Posterior vena cava (tissue), 2 donors: ENCODE measurements at regions not wholly inside any gene's neighbourhood (a gene's known extent, or its start where the extent isn't known, plus 50 kb on each side); places are given as distances from the start of the nearest gene placed in this dataset.

ENCODE experiments used
- DNase-seq: peaks from one replicate; pipeline ENCODE4 v3.0.0-alpha.2; 2020; ENCODE audit warnings: low spot score
- intact Hi-C, 2 donors: fragments of 100-400 bp; cut with DNase I; formaldehyde crosslinking; loops; one replicate each; pipeline versions ENCODE4 v1.14.1 to v1.14.2; 2022 to 2023
- donor health status: DM: yes; HTN: yes; CAD: no.
- donor health status: DM: yes; HTN: yes; CAD: no.

DNA sequence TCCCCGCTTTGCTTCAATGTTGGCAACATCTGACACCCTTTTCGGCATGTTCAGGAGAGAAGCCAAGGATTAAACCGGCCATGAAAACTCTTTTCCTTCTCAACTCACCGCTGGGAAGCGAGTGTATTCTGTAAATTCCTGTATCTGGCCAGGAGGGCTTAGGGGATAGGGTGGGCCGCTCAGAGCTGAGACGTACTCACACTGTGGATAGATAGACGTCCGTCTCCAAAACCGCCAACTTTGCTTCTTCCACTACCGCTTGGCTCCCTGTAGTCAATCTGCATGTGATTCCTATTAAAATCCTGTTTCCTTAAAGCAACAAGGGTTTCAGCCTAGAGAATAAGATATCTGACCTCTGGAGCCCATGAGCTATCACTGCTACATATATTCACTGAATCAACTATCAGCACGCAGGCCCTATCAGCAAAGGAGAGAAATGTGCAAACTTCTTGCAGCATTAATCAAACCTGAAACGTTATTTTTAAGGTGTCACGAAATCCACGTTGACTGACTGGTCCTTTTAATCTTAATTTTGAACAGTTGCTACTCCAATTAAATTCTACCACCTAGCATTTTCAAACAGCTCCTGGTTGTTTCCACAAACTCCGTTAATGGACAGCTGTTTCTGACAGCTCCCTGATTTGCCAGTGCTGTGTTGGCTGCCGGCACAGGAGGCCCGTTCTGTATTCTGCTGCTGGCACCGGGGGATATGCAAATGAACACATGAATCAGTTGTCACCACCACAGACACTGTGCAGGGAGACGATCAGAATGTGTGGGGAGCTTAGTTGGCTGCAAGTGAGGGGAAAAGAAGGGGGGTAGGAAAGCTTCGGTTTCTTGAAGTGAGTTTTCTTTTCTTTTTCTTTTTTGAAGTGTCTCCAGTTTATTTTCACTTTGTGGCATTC, 438.9 kb upstream of the ARRDC4 start:
- intact Hi-C loops, result no loop called here
- DNase-seq, result no peak

GRCh38 chr15:97522347-97522746, 438.2 kb upstream of the ARRDC4 start:
- intact Hi-C loops, result no loop called here
- DNase-seq, result no peak

- intact Hi-C loops, result no loop called here
- DNase-seq, result no peak
Observed at GRCh38 chr15:97525809-97526208, 434.7 kb upstream of the ARRDC4 start.

DNA sequence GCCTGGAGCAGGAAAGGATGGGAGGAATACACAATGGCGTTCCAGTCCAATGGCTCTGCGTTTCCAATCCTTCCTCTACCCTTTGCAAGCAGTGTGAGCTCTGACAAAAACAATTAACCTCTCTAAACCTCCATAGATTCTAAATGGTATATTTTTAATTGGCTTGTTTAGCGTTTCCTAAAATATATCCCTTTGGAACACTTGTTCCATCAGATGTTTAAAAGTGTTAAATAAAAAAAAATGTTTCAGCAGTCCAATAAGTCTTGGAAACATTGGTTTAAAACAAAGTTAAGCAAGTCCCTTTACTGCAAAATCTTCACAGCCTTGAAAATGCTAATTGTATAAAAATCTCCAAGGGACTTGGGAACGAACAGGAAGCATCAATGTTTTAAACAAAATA, 432.3 kb upstream of the ARRDC4 start:
- no peak for DNase-seq
- intact Hi-C loops, result no loop called here

DNA sequence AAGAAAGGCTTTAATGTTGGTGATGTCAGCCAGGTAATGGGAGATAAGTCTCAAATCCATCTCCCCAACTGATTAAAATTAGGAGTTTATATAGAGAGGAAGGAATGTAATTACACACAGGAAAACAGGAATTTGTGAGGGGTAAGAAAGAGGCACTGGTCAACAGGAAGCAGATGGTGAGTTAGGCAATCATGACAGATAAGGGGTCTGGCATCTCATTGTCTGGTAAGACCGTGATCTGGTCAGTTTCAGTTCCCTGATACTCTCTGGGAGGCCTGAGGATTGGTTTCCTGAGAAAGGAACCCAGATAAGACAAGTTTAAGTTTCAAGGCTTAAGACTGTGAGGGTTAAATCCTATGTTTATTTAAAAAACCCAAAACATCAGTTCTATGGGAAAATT, 414.7 kb upstream of the ARRDC4 start:
- intact Hi-C loops, result no loop called here
- DNase-seq, result no peak

DNA sequence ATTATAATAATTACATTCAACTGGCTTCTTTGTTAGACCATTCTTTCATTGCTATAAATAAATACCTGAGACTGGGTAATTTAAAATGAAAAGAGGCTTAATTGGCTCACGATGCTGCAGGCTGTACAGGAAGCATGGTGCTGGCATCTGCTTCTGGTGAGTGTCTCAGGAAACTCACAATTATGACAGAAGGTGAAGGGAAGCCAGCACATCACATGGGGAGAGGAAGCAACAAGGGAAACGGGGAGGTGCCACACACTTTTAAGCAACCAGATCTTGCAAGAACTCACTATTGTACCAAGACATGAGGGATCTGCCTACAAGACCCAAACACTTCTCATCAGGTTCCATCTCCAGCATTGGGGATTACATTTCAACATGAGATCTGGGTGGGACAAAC, 413.1 kb upstream of the ARRDC4 start:
- no peak for DNase-seq
- intact Hi-C loops, result no loop called here

GRCh38 chr15:97561529-97561928, 399.0 kb upstream of the ARRDC4 start:
- DNase-seq, result no peak
- intact Hi-C loops, result loop anchor here in 1 of 2 donors (5.0 kb wide), 1 partner anchor 424 kb away; no protein-coding TSS in a partner anchor

DNA sequence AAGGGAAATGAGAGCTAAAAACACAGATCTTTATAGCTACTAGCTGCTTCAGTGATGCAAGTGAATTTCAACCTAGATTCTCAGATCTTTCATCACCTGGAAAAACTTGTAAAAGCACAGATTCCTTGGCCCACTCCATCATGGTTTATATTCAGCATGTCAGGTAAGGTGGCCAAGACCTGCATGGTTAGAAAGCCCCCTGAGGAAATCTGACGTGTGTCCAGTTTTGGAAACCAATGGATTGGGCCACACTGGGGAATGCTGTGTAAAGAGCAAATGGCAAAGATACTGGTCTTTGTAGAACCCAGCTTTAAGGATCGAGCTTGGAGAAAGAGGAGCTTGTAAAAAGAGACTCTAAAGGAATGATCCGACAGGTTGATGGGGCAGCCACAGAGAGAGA, 397.0 kb upstream of the ARRDC4 start:
- intact Hi-C loops, result loop anchor here in 1 of 2 donors (5.0 kb wide), 1 partner anchor 426 kb away; no protein-coding TSS in a partner anchor

DNA sequence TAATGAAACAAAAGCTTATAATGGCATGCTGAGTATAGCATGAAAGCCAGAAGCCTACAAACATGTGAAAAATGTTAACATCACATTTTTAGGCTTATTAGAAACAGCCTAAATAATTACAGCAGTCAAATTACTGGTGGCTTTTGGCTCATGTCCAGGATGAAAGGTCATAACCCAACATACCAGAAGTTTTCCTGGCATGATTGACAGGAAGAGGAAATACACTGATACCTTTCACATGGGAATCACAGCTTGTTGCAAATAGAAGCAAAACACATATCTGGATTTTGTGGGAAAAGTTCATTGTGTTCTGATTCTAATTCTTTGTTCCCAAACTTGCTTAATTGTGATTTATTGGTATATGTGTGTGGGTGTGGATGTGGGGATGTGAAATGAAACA, 393.5 kb upstream of the ARRDC4 start:
- no peak for DNase-seq
- intact Hi-C loops, result no loop called here

More for the DNA sequence above, 397.0 kb upstream of the ARRDC4 start:
- no peak for DNase-seq

DNA sequence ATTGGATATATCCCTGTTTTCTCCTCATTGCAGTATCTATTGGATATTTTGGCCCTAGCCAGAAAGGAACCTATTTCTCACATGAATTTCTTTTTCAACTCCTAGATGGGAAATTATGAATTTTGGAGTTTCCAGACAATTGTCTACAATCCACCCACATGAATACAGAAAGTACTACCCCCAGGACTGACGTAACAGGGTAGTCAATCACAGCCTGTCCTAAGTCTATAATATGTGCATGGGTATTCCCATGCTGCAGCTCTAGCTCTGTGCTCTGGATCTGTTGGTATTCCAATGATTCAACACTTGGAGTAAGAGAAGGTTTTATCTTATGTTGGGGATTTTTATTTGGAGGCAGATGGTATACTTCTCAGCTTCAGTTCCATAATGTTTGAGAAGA, 393.1 kb upstream of the ARRDC4 start:
- no peak for DNase-seq
- intact Hi-C loops, result no loop called here

DNA sequence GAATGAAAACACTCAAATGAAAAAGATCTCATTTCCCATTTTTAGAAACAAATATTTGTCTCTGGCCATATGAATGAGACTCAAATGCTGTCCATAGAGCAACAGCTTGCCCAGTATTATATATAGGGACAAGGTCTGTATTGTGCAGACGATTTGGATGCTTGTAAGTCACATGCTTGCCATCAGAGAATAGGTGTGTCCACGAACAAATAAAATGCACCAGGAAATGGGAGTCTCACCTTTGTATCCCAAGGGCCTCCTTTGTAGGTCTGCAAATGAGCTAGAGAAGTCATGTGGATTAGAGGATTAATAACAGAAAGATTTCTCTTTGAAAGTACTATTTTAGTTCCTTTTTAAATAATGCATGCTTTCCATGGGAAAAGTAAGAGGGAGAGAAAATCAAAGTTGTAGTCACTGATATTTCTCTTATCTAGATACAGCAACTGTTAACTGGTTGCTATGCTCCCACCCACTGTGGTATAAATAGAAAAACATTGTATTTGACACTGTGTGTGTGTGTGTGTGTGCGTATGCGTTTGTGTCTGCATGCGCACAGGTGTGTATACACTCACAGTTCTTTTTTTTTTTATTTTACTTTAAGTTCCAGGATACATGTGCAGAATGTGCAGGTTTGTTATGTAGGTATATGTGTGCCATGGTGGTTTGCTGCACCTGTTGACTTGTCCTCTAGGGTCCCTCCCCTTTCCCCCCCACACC, 383.4 kb upstream of the ARRDC4 start:
- no peak for DNase-seq
- intact Hi-C loops, result no loop called here

DNA sequence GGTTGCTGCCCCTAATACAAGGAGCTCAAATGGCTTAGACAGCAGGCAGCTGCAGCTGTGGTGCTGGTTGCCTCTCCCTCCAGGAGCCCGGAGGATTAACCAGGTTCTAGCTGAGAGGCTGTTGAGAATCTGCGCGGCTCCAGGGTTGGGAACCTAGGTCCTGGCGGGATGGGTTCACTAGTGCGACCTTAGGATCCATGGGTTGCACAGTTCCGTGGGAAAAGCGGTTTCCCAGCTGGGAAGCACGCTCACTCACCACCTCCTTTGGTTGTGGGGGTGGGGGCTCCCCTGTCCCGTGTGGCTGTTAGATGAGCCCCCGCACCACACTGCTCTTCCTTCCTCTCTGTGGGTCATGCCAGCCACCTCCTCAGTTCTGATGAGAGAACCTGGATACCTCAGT, 375.1 kb upstream of the ARRDC4 start:
- intact Hi-C loops, result no loop called here
- no peak for DNase-seq

- intact Hi-C loops, result no loop called here
- no peak for DNase-seq
Observed at GRCh38 chr15:97592778-97593177, 367.7 kb upstream of the ARRDC4 start.

DNA sequence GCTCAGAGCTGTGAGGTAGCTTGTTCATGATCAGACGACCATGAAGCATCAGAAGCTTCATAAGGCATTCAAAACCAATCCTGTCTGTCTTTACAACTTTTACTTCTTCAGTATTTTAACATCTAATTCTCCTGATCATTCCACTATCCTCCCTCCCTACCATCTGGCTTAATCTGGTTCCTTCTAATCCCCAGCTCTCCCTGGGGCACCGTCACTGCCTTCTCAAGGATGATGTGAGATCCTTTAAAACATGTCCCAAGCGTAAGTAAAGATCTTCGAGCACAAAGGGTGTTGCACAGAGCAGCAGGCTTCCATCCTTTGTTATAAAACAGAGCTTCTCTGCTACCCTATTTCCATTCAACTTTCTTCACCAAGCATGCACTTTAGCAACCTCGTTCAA, 362.7 kb upstream of the ARRDC4 start:
- intact Hi-C loops, result no loop called here

DNA sequence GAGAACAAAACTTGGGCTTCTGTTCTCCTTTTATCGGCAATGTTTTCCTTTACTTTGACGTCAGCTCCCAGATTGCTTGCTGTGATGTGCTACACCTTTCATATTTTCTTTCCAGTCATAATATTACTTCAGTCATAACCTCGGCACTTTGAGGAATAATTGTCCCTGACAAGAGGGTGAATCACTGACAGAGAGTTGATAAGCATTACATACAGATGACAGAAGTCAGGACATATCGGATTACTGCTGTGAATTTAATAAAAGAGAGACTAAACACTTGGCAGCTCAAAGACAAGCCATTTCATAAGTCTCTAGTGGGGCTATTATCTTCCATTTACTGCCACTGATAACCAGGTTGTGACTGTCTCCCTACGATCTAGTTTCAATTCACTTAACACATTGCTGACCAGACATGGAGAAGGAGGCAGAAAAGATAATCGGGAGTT, 362.1 kb upstream of the ARRDC4 start:
- intact Hi-C loops, result no loop called here
- no peak for DNase-seq

More for the DNA sequence above, 362.7 kb upstream of the ARRDC4 start:
- DNase-seq, result no peak

DNA sequence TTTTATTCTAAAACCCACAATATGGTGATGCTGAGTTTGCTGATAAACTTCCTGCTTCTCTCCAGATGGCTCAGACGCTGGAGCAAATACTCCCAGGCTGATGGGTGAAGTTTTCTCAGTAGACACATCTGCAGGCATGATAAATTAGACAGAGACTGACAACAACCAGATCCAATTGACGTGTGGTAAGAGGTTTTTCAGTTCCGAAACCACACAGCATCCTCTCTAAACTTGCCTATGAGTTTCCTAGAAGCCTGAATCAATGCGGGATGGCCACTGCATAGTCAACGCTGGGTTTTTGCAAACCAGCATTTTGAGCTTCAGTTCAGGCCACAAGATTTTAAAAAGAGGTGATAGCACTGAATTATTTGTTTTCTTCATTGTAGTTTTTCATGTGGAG, 360.3 kb upstream of the ARRDC4 start:
- intact Hi-C loops, result no loop called here
- no peak for DNase-seq

DNA sequence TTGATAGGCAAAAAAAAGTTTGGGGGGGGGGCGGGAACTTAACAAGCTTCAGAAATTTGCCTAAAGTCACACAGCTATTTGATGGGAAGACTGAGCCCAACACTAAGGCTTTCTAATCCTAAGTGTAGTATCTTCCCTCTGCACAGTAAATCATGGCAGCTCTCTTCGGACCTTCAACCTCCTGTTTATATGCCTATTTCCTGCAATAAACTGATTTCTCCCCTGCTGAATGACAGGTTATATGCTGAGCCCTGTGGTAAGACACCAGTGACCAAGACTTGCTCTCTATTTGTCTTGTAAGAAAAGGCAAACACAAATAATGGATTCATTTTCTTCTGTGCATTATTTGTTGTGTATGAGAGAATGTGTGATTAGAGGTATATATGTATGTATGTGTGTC, 355.8 kb upstream of the ARRDC4 start:
- DNase-seq, result no peak
- intact Hi-C loops, result no loop called here

GRCh38 chr15:97615114-97615513, 345.4 kb upstream of the ARRDC4 start:
- intact Hi-C loops, result no loop called here
- DNase-seq, result no peak

DNA sequence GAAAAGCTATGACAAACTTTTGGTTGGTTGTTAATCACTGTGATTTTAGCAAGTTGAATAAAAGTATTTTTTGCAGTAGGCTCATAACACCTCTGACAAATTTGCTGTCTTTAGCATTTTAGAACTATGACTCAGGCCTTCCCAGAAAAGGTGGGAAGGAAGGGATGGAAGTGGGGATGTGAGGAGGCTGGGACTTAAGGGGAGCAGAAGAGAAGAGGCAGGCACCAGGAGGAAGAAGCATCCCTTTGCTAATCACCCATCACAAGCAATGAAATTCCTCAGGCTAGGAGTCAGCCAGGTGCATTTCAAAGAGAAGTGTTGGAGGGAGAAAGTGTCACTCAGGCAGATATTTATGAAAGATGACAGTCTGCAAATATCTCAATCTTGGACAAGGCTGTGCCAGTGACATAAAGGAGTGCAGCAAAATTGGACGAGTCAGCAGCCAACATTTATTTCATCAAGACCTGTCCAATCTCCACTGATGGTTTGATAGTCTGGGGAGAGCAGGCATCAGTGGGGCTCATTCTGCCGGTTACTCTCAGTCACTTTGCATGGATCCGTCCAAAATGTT, 337.3 kb upstream of the ARRDC4 start:
- no peak for DNase-seq

DNA sequence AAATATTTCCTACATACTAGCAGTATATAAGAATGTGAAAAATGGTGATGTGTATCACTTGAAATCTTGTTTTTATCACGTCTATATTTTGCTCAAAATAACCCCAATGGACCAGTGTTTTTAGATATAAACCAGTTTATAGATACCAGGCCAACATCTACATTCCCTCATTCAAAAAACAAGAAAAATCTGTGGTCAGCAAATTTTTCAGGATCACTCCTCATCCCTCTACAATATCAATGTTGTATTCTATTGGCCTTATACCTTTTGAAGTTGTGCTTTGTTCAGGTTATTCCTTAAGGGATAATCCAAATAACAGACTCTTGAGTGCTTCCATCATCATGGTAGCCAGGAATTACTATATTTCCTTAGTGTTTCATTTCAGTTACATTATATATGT, 332.9 kb upstream of the ARRDC4 start:
- intact Hi-C loops, result no loop called here
- no peak for DNase-seq

More for the DNA sequence above, 337.3 kb upstream of the ARRDC4 start:
- intact Hi-C loops, result no loop called here
